OCI-LY3 (cell line): ENCODE measurements at regions not wholly inside any gene's neighbourhood (a gene's known extent, or its start where the extent isn't known, plus 50 kb on each side); places are given as distances from the start of the nearest gene placed in this dataset.
"Not testable (repeated sequence)": the region's sequence is repeated elsewhere in the genome, so short reads cannot be mapped to it uniquely, and the experiment has no call there.

Experiments used
- H2AFZ ChIP-seq: fragments of 200-600, 300-600 bp; shearing (Covaris generic); 2 replicates; pipeline ENCODE4 v1.6.0; 2014; ENCODE audit warnings: antibody characterized with exemption, low read depth, low read length
- H3K27ac ChIP-seq: fragments of 200-600, 300-600 bp; sonication (generic); 2 replicates; pipeline ENCODE4 v1.5.1; 2014; ENCODE audit warnings: mild to moderate bottlenecking, low read length, moderate library complexity, mixed read lengths
- H3K27me3 ChIP-seq: fragments of 200-600, 300-600 bp; sonication (generic); 2 replicates; pipeline ENCODE4 v1.6.1; 2014; ENCODE audit warnings: low read depth, low read length, mixed read lengths
- H3K36me3 ChIP-seq: fragments of 200-600, 300-600 bp; sonication (generic); replicated peaks from 2 replicates; pipeline ENCODE3; 2014; ENCODE audit warnings: low read depth, low read length, mixed read lengths
- H3K4me1 ChIP-seq: fragments of 300-600, 200-600 bp; sonication (generic); 2 replicates; pipeline ENCODE4 v1.6.1; 2014; ENCODE audit warnings: low read length, mixed read lengths
- H3K4me2 ChIP-seq: fragments of 200-600, 300-600 bp; sonication (generic); 2 replicates; pipeline ENCODE4 v1.6.1; 2014; ENCODE audit warnings: low read length, mixed read lengths
- H3K4me3 ChIP-seq: fragments of 300-600, 200-600 bp; sonication (generic); 2 replicates; pipeline ENCODE4 v1.5.1; 2014; ENCODE audit warnings: antibody characterized with exemption, mild to moderate bottlenecking, low read length, moderate library complexity
- H3K79me2 ChIP-seq: fragments of 300-600, 200-600 bp; shearing (Covaris generic); 2 replicates; pipeline ENCODE4 v1.6.1; 2014; ENCODE audit warnings: mild to moderate bottlenecking, low read length, mixed read lengths
- H3K9ac ChIP-seq: fragments of 300-600, 200-600 bp; shearing (Covaris generic); 2 replicates; pipeline ENCODE4 v1.6.0; 2014; ENCODE audit warnings: mild to moderate bottlenecking, low read length, moderate library complexity
- H3K9me3 ChIP-seq: fragments of 200-600, 300-600 bp; shearing (Covaris generic); 2 replicates; pipeline ENCODE4 v1.6.1; 2014; ENCODE audit warnings: low read length, mixed read lengths; ENCODE audit not compliant: insufficient read depth
- H4K20me1 ChIP-seq: fragments of 200-600, 300-600 bp; sonication (generic); 2 replicates; pipeline ENCODE4 v1.6.1; 2016; ENCODE audit warnings: low read length, mixed read lengths; ENCODE audit not compliant: insufficient read depth
- EZH2phosphoT487 ChIP-seq: fragments of 200-600 bp; shearing (Covaris generic); IDR thresholded peaks from 2 replicates; pipeline ENCODE4 v1.6.1; 2018; ENCODE audit warnings: antibody characterized with exemption, mixed run types, low read depth
- TF ChIP-seq, protein P1 (sequence below): fragments of 200-600, 300-600 bp; sonication (generic); IDR thresholded peaks from 2 replicates; pipeline ENCODE4 v1.5.1; 2014; ENCODE audit warnings: antibody characterized with exemption, low read length, low read depth

DNA sequence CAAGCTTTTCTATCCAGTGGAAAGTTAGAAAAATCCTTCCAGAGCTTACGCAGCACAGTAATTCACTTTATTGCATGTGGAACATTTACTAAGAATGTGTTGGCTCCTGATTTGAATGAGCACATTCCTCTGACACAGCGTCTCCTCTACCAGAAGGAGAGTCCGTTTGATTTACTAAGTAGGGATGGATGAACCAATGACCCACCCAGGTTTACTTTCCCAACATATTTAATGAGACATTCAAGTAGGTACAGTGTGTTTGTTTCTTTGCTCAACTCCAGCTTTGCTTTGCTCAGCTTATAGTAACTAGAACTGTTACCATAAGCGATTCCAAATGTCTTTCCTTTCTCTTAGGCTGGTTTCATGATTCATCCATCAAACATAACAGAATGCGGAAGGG lies 161.7 kb downstream of the SMARCA1 start:
- Histone ChIP-seq H3K79me2 (no peaks in the 10 kb centered on the region), H3K27me3 (no peaks in the 10 kb centered on the region), H3K4me1 (peaks cover 6% of the 10 kb centered on the region), H3K27ac (no peak overlapping the region), H3K9ac (no peak overlapping the region), H3K4me2 (no peak overlapping the region), H4K20me1 (no peaks in the 10 kb centered on the region), H2AFZ (no peak overlapping the region), H3K4me3 (no peak overlapping the region), H3K9me3 (no peaks in the 10 kb centered on the region), H3K36me3 (no peaks in the 10 kb centered on the region)
- TF ChIP-seq EZH2phosphoT487 = no peak
- TF ChIP-seq, protein P1, sequence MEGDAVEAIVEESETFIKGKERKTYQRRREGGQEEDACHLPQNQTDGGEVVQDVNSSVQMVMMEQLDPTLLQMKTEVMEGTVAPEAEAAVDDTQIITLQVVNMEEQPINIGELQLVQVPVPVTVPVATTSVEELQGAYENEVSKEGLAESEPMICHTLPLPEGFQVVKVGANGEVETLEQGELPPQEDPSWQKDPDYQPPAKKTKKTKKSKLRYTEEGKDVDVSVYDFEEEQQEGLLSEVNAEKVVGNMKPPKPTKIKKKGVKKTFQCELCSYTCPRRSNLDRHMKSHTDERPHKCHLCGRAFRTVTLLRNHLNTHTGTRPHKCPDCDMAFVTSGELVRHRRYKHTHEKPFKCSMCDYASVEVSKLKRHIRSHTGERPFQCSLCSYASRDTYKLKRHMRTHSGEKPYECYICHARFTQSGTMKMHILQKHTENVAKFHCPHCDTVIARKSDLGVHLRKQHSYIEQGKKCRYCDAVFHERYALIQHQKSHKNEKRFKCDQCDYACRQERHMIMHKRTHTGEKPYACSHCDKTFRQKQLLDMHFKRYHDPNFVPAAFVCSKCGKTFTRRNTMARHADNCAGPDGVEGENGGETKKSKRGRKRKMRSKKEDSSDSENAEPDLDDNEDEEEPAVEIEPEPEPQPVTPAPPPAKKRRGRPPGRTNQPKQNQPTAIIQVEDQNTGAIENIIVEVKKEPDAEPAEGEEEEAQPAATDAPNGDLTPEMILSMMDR = no peak

DNA sequence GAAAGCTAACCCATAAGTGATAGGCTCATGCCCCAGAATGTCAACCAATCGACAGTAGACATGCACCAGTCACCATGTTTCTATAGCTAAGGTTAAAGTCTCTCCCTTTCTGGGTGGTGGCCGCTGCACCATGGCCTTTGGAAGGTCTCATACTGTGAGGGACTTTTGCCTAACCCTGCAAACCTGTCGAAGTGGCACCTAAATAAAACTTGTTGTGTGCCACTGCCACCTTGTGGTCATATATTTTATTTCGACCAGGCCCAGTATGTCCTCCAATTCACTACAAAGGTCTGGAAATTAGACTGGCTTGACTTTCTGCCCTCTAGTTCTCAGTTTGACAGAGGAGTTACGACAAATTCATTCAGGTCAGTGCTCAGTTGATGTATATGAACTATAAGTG lies 163.1 kb downstream of the SMARCA1 start:
- Histone ChIP-seq H3K79me2 (no peaks in the 10 kb centered on the region), H3K36me3 (no peaks in the 10 kb centered on the region), H4K20me1 (no peaks in the 10 kb centered on the region), H3K9ac (no peak overlapping the region), H3K4me2 (no peak overlapping the region), H3K4me1 (peaks cover 6% of the 10 kb centered on the region), H2AFZ (no peak overlapping the region), H3K27ac (no peak overlapping the region), H3K9me3 (no peaks in the 10 kb centered on the region), H3K4me3 (no peak overlapping the region), H3K27me3 (no peaks in the 10 kb centered on the region)
- TF ChIP-seq, protein P1 = peak; percentile 63
- no peak for TF ChIP-seq EZH2phosphoT487

DNA sequence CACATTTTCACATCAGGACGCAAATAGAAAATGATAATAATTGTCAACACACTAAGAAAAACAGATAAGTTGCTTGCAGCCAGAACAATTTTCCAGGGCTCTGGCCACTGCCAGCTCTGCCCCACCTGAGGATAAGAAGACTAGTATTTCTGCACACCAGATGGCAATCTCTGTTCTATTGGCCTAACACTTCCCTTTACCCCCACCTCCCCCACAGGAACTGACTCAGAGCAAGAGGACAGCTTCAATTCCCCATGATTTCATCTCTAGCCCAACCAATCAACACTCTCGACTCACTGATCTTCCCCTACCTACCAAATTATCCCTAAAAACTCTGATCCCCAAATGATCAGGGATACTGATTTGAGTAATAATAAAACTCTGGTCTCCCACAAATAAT lies 164.0 kb downstream of the SMARCA1 start:
- Histone ChIP-seq H3K9ac (no peak overlapping the region), H3K79me2 (no peaks in the 10 kb centered on the region), H2AFZ (no peak overlapping the region), H3K36me3 (no peaks in the 10 kb centered on the region), H3K4me1 (peaks cover 6% of the 10 kb centered on the region), H4K20me1 (no peaks in the 10 kb centered on the region), H3K4me2 (peak overlapping the region; percentile 24; the same call in 1 of the 2 replicates), H3K27ac (no peak overlapping the region), H3K9me3 (no peaks in the 10 kb centered on the region), H3K4me3 (no peak overlapping the region), H3K27me3 (no peaks in the 10 kb centered on the region)
- TF ChIP-seq, protein P1 = no peak
- no peak for TF ChIP-seq EZH2phosphoT487

DNA sequence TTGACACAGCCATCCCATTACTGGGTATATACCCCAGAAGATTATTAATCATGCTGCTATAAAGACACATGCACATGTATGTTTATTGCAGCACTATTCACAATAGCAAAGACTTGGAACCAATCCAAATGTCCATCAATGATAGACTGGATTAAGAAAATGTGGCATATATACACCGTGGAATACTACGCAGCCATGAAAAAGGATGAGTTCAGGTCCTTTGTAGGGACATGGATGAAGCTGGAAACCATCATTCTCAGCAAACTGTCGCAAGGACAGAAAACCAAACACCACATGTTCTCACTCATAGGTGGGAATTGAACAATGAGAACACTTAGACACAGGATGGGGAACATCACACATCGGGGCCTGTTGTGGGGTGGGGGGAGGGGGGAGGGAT lies 165.9 kb downstream of the SMARCA1 start:
- not testable (repeated sequence) for H3K79me2 ChIP-seq, H3K36me3 ChIP-seq, H3K27me3 ChIP-seq, H3K27ac ChIP-seq, H3K4me1 ChIP-seq, H3K9ac ChIP-seq, H3K4me3 ChIP-seq, H3K4me2 ChIP-seq, H4K20me1 ChIP-seq, H2AFZ ChIP-seq, H3K9me3 ChIP-seq

DNA sequence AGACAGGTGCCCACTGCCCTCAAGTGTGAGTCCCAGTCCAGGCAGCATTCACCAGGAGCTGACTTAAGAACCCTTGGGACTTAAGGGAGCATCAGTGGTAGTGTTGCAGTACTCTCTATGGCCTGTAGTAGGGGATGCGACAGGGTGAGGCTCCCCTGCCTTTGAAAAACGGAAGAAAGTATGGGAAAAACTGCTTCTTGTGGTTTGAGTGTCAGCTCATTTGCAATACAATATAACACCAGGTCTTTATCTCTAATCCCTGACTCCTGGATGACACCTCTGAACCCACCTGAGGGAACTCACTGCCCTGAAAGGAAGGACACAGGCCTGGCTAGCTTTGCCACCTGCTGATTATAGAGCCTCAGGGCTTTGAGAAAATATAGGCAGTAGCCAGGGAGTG lies 176.0 kb downstream of the SMARCA1 start:
- Histone ChIP-seq H3K4me2 (no peak overlapping the region), H3K79me2 (no peaks in the 10 kb centered on the region), H3K9me3 (no peaks in the 10 kb centered on the region), H3K9ac (no peak overlapping the region), H3K4me3 (no peak overlapping the region), H3K27ac (no peak overlapping the region), H3K27me3 (no peaks in the 10 kb centered on the region), H2AFZ (no peak overlapping the region), H3K4me1 (no peaks in the 10 kb centered on the region), H4K20me1 (no peaks in the 10 kb centered on the region), H3K36me3 (no peaks in the 10 kb centered on the region)
- TF ChIP-seq, protein P1 = peak; percentile 13; the same call in 1 of the 2 replicates
- TF ChIP-seq EZH2phosphoT487 = no peak
